ENCODE measurements at regions not wholly inside any gene's neighbourhood (a gene's known extent, or its start where the extent isn't known, plus 50 kb on each side); places are given as distances from the start of the nearest gene placed in this dataset.
"Not testable (repeated sequence)": the region's sequence is repeated elsewhere in the genome, so short reads cannot be mapped to it uniquely, and the experiment has no call there.

- H3K4me1 Mint-ChIP-seq: peaks cover 13% of the 10 kb centered on the region
- peak overlapping the region; percentile 48 for H3K4me3 Mint-ChIP-seq
- DNase-seq (ENCODE audit: low spot score in 2 of 2) (no peak), ATAC-seq (no peak)
- H3K36me3 Mint-ChIP-seq: no peaks in the 10 kb centered on the region
- H3K27ac Mint-ChIP-seq: no peak overlapping the region
- peaks cover 8% of the 10 kb centered on the region for H3K9me3 Mint-ChIP-seq
These were observed 82.3 kb upstream of the FREM1 start for GRCh38 chr9:14992516-14992915.

DNA sequence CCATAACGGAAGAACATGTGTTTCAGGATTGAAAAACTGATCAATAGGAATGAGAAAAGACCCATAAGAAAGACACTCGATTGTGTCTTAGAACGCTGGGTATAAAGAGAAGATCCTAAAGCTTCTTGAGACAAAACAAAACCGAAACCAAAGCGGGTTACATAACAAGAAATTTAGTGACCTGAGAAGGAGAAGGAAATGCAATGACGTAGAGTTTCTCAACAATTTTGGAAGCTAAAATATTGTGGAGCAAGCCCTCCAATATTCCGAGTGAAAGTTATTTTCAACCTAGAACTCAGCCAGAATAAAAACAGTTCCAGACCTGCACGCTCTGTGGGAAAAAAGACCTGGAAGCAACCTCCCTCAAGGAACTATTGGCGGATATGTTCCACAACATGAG is 81.9 kb upstream of the FREM1 start:
- Mint-ChIP-seq H3K4me3 (no peak overlapping the region), H3K36me3 (no peaks in the 10 kb centered on the region), H3K9me3 (peaks cover 8% of the 10 kb centered on the region), H3K4me1 (peaks cover 13% of the 10 kb centered on the region), H3K27ac (no peak overlapping the region)
- ATAC-seq (no peak), DNase-seq (ENCODE audit: low spot score in 2 of 2) (no peak)

DNA sequence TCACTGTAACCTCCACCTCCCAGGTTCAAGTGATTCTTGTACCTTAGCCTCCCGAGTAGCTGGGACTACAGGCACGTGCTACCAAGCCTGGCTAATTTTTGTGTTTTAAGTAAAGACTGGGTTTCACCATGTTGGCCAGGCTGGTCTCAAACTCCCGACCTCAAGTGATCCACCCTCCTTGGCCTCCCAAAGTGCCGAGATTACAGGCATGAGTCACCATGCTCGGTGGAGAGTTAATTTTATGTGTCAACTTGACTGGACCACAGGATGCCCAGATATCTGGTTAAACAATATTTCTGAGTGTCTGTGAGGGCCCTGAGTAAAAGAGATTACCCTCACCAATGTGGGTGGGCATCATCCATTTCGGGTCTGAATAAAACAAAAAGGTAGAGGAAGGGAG is 80.4 kb upstream of the FREM1 start:
- H3K4me1 Mint-ChIP-seq: peaks cover 13% of the 10 kb centered on the region
- not testable (repeated sequence) for H3K27ac Mint-ChIP-seq; ATAC-seq; DNase-seq (ENCODE audit: low spot score in 2 of 2); H3K9me3 Mint-ChIP-seq; H3K36me3 Mint-ChIP-seq; H3K4me3 Mint-ChIP-seq

DNA sequence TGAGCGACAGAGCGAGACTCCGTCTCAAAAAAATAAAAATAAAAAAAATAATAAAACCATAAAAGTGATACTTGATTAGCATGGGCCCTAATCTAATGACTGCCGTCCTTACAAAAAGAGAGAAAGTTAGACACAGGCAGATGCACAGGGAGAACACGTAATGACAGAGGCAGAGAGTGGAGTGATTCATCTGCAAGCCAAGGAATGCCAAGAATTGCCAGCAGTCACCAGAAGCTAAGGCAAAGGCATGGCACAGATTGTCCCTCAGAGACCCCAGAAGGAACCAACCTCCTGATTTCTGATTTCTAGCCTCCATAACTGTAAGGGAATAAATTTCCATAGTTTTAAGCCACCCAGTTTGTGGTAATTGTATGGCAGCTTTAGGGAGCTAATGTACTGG is 79.6 kb upstream of the FREM1 start:
- Mint-ChIP-seq H3K4me1 (peaks cover 13% of the 10 kb centered on the region), H3K9me3 (peaks cover 8% of the 10 kb centered on the region)

GRCh38 chr9:14989336-14989735 is 79.1 kb upstream of the FREM1 start:
- not testable (repeated sequence) for ATAC-seq; H3K27ac Mint-ChIP-seq; H3K4me3 Mint-ChIP-seq; DNase-seq (ENCODE audit: low spot score in 2 of 2); H3K9me3 Mint-ChIP-seq; H3K36me3 Mint-ChIP-seq
- peaks cover 13% of the 10 kb centered on the region for H3K4me1 Mint-ChIP-seq

More for the DNA sequence above, 79.6 kb upstream of the FREM1 start:
- DNase-seq (ENCODE audit: low spot score in 2 of 2): no peak
- Mint-ChIP-seq H3K27ac (no peak overlapping the region), H3K4me3 (no peak overlapping the region), H3K36me3 (no peaks in the 10 kb centered on the region)
- no peak for ATAC-seq

GRCh38 chr9:14987858-14988257 is 77.6 kb upstream of the FREM1 start:
- ATAC-seq: no peak
- no peak overlapping the region for H3K4me3 Mint-ChIP-seq
- no peak overlapping the region for H3K27ac Mint-ChIP-seq
- H3K9me3 Mint-ChIP-seq: peaks cover 8% of the 10 kb centered on the region
- peaks cover 6% of the 10 kb centered on the region for H3K4me1 Mint-ChIP-seq
- no peak for DNase-seq (ENCODE audit: low spot score in 2 of 2)
- no peaks in the 10 kb centered on the region for H3K36me3 Mint-ChIP-seq

DNA sequence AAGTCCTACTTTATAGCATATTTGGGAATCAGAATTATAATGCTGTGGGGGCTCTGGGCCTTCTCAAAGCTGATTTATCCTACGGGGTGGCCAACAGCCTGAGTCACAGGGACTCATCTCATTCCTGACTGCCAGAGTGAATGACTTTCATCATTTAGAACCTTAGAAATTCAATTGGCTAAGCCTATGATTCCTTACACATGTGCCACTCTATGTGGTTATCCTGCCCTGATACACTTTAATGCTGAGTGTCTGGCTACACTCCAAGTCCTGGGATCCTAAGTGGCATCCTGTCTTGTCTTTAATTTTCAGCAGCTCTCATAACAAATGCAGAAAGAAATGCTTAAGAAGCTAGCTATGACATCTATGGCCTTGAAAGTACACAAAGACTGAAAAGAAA is 75.2 kb upstream of the FREM1 start:
- no peaks in the 10 kb centered on the region for H3K4me1 Mint-ChIP-seq
- H3K9me3 Mint-ChIP-seq: no peaks in the 10 kb centered on the region
- no peak for DNase-seq (ENCODE audit: low spot score in 2 of 2)
- no peak overlapping the region for H3K27ac Mint-ChIP-seq
- H3K4me3 Mint-ChIP-seq: no peak overlapping the region
- H3K36me3 Mint-ChIP-seq: no peaks in the 10 kb centered on the region
- ATAC-seq: no peak

- no peaks in the 10 kb centered on the region for H3K4me1 Mint-ChIP-seq
- no peak overlapping the region for H3K27ac Mint-ChIP-seq
- H3K4me3 Mint-ChIP-seq: no peak overlapping the region
These were observed 73.4 kb upstream of the FREM1 start for GRCh38 chr9:14983599-14983998.

DNA sequence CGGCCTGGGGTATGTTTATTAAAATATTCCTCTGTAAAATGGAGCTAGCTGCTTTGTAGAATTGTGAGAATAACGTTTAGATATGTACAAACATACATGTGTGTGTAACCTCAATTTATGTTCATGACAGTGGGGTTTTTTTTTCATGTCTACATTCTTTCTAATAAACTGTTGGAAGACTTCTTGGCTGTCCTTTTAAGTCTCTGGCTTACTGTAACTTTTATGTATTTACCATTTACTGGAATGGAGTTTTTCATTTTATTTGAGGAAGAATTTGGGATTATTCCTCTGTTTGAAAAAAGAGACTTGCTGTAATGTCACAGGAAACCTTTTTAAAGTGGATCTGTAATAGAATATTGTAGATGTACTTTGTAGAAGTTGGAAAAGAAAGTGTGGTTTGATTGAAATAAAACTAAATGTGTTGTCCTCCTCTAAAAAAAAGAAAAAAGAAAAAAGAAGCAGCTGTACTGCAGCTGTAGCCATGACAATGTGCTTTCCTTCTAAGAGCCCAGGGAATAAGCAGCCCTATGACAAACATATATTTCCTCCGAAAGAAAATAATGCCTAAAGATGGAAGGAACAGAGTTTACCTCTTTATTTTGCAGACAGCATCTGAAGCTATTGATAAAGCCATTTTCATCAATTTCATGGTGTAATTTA is 71.2 kb upstream of the FREM1 start:
- no peak overlapping the region for H3K4me3 Mint-ChIP-seq
- H3K27ac Mint-ChIP-seq: no peak overlapping the region
- no peaks in the 10 kb centered on the region for H3K4me1 Mint-ChIP-seq
- peaks cover 2% of the 10 kb centered on the region for H3K9me3 Mint-ChIP-seq
- no peak for DNase-seq (ENCODE audit: low spot score in 2 of 2)
- no peaks in the 10 kb centered on the region for H3K36me3 Mint-ChIP-seq
- no peak for ATAC-seq

More at GRCh38 chr9:14983599-14983998, 73.4 kb upstream of the FREM1 start:
- ATAC-seq (no peak), DNase-seq (ENCODE audit: low spot score in 2 of 2) (no peak)
- no peaks in the 10 kb centered on the region for H3K9me3 Mint-ChIP-seq
- no peaks in the 10 kb centered on the region for H3K36me3 Mint-ChIP-seq

DNA sequence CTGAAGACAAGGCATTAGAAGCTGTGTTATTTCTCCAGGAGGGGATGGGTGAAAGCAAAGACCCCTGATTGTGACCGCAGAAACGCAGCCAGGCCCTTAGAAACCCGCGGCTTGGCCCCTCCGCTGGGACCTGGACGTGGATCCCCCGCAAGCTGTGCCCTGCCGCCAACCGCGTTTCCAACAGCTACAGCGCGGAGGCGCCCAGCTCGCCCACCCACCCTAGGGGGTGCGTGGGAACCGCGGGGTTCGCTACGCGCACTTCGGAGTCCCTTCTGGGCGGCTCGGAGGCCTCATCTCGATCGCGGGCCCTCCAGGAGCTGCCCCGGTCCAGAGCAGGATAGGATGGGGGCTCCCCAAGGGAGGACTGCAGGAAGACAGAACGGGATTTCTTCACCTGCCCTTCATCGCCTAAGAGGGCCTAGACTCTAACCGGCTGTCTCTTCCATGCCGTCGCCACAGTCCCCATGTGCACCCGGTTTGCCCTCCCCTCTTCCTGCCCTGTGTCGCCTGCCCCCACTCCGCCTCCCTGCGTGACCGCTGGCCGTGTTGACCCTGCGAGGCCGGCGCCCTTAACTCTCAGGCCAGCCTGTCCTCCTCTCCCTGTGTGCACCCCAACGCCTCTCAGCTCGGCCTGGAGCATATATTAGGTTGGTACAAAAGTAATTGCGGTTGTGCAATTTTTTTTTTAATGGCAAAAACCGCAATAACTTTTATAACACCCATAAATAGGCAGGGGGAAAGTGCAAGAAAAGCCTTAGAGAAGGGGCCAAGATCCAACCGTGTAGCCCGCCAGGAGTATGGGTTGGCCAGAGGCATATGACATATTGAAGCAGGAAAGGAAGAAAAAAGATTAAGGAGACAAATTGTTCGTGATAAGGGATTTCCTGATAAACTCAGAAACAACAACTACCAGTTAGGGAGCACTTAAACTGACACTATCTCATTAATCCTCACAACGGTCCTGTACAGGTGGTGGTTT is 68.1 kb upstream of the FREM1 start:
- Mint-ChIP-seq H3K4me1 (no peaks in the 10 kb centered on the region), H3K36me3 (no peaks in the 10 kb centered on the region), H3K27ac (no peak overlapping the region), H3K4me3 (no peak overlapping the region), H3K9me3 (peaks cover 2% of the 10 kb centered on the region)
- DNase-seq (ENCODE audit: low spot score in 2 of 2) (no peak), ATAC-seq (peak; percentile 25)

DNA sequence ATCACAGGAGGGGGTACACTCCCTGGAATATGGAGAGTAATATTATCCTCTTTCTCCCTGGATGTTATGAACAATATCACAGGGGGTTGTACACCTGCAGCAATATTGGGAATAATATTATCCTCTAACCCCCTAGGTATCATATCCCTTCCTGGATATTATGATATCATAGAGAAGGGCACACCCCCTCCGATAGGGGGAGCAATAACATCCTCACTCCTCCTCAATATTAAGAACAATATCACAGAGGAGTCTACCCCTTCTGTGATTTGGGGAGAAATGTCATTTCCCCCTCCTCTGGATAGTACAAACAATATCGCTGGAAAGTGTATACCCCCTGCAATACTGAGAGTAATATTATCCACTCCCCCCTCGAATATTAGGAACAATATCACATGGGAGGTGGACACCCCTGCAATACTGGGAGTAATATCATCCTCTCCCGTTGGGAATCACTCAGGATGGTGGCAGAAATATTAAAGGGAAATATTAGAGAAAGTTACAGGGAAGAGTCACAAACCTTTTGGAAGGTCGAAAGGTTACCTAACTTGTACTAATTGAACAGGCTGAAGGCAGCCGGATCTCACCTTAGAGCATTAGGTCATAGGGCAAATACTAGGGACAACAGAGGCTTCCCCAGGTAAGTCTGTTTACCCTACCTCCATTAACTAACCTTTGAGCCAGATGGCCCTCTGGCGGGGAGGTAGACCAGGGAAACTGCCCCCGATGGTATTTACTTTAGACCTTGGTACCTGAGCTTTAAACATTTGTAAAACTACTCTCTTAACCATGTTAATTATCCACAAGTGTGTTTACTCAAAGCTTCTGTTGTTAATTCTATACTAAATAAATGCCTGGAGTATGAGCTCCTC is 57.5 kb upstream of the FREM1 start:
- Mint-ChIP-seq H3K4me3 (no peak overlapping the region), H3K4me1 (no peaks in the 10 kb centered on the region), H3K36me3 (no peaks in the 10 kb centered on the region), H3K9me3 (peaks cover 3% of the 10 kb centered on the region), H3K27ac (no peak overlapping the region)
- ATAC-seq (no peak), DNase-seq (ENCODE audit: low spot score in 2 of 2) (no peak)

DNA sequence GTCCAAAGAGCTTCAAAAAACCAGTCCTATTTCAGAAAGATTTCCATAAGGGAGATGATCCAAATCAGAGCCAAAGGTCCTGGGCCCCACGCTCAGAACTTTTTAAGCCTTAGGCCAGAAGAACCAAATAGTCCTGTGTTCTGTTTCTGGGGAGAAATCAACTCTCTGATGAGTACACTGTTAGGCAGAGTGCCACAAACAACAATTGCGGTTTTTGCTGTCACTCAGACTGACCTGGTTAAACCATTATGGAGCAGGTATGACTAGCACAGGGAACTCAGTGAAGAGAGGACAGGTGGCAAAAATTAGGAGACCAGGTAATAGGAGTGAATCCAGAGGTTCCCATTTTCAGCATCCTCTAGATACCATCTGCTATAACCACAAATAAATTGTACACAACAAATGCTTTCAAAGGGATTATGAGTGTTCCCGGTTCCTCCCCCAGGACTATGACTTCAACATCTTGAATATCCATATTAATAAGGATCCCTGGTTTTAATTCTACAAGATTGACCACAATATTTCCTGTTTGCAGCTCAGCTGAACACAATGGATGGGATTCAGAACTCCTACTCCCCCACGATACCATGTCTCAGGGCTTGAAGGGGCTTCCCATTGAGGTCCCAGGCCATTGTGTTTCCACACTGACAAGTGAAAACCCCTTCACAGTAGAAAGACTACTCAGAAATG is 52.1 kb upstream of the FREM1 start:
- Mint-ChIP-seq H3K36me3 (no peaks in the 10 kb centered on the region), H3K4me3 (no peak overlapping the region), H3K27ac (no peak overlapping the region), H3K9me3 (peaks cover 4% of the 10 kb centered on the region), H3K4me1 (no peaks in the 10 kb centered on the region)
- no peak for ATAC-seq
- no peak for DNase-seq (ENCODE audit: low spot score in 2 of 2)

- Mint-ChIP-seq H3K4me3 (no peak overlapping the region), H3K4me1 (no peaks in the 10 kb centered on the region), H3K9me3 (peaks cover 4% of the 10 kb centered on the region), H3K36me3 (no peaks in the 10 kb centered on the region), H3K27ac (no peak overlapping the region)
- ATAC-seq: no peak
- no peak for DNase-seq (ENCODE audit: low spot score in 2 of 2)
These were observed 51.3 kb upstream of the FREM1 start for GRCh38 chr9:14961372-14962068.

DNA sequence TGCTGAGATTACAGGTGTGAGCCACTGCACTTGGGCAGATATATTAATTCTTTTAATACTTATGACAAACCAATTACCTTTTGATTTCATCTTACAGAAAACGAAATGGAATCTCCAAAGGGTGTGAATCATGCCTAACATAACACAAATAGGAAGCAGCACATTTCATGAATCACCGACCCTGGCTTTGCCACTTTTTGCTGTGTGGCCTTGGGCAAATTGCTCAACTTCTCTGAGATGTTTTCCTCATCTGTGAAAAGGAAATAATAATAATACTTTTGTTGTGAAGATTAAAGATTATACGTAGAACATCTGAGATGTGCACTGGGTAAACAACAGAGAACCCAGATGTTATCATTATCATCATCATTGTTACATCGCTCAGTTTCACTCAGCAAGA is 50.7 kb upstream of the FREM1 start:
- Mint-ChIP-seq H3K36me3 (no peaks in the 10 kb centered on the region), H3K27ac (no peak overlapping the region), H3K9me3 (peaks cover 4% of the 10 kb centered on the region), H3K4me1 (no peaks in the 10 kb centered on the region), H3K4me3 (no peak overlapping the region)
- ATAC-seq (no peak), DNase-seq (ENCODE audit: low spot score in 2 of 2) (no peak)
